IPS-18a (cell line): ENCODE measurements at regions not wholly inside any gene's neighbourhood (a gene's known extent, or its start where the extent isn't known, plus 50 kb on each side); places are given as distances from the start of the nearest gene placed in this dataset.

ENCODE experiments used
- H3K27ac ChIP-seq: one replicate; pipeline ENCODE4 v1.5.1; 2013; ENCODE audit warnings: low read length
- H3K27me3 ChIP-seq: one replicate; pipeline ENCODE4 v1.6.1; 2013; ENCODE audit warnings: mild to moderate bottlenecking, low read length; ENCODE audit not compliant: control insufficient read depth, insufficient read depth
- H3K36me3 ChIP-seq: one replicate; pipeline ENCODE4 v1.6.1; 2013; ENCODE audit warnings: low read depth, low read length; ENCODE audit not compliant: control insufficient read depth
- H3K4me1 ChIP-seq: one replicate; pipeline ENCODE4 v1.6.1; 2013; ENCODE audit warnings: low read depth, low read length; ENCODE audit not compliant: control insufficient read depth
- H3K4me3 ChIP-seq: one replicate; pipeline ENCODE4 v1.5.1; 2013; ENCODE audit warnings: low read length
- H3K9ac ChIP-seq: one replicate; pipeline ENCODE4 v1.6.1; 2013; ENCODE audit warnings: mild to moderate bottlenecking, low read length, moderate library complexity
- H3K9me3 ChIP-seq: one replicate; pipeline ENCODE4 v1.6.1; 2013; ENCODE audit warnings: low read depth, low read length; ENCODE audit not compliant: control insufficient read depth

DNA sequence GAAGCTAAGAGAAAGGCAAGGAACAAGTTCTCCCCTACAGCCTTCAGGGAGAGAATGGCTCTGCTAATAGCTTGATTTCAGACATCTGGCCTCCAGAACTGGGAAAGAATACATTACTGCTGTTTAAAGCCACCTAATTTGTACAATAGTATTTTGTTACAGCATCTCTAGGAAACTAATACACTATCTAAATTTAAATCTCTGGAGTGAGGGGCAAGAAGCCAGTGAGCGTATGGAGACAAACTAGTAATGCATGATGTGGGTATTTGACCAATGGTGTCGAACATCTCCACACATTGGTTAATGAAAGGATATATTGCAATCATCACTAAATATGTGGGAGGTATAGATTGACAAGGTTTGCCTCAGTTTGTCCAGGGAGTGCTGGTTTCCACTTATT lies 451.5 kb downstream of the EPM2A start:
- Histone ChIP-seq H3K36me3 (no peaks in the 10 kb centered on the region), H3K9ac (no peak overlapping the region), H3K4me3 (no peak overlapping the region), H3K27ac (no peak overlapping the region), H3K9me3 (no peaks in the 10 kb centered on the region), H3K4me1 (no peaks in the 10 kb centered on the region), H3K27me3 (no peaks in the 10 kb centered on the region)

DNA sequence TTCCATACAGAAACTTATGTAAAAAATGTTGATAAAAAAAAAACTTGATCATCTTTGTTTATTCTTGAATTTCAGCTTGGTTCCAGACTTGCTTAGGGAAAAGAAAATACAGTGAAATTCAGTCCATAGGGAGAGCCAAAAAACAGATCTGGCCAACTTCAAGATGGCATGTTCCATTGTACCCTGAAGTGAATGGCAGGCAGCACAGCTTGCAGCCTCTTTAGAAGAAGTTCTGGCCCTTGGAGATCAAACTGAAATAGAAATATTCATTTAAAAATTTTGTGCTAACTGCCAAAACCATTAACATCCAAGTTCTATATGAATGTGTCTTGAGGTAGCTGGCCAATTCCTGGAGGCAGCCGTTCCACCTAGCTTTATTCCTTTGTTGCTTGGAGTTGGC lies 448.4 kb downstream of the EPM2A start:
- no peak overlapping the region for H3K27ac ChIP-seq
- H3K27me3 ChIP-seq = no peaks in the 10 kb centered on the region
- H3K4me3 ChIP-seq = no peak overlapping the region
- H3K36me3 ChIP-seq = no peaks in the 10 kb centered on the region
- no peaks in the 10 kb centered on the region for H3K4me1 ChIP-seq
- no peak overlapping the region for H3K9ac ChIP-seq
- no peaks in the 10 kb centered on the region for H3K9me3 ChIP-seq

DNA sequence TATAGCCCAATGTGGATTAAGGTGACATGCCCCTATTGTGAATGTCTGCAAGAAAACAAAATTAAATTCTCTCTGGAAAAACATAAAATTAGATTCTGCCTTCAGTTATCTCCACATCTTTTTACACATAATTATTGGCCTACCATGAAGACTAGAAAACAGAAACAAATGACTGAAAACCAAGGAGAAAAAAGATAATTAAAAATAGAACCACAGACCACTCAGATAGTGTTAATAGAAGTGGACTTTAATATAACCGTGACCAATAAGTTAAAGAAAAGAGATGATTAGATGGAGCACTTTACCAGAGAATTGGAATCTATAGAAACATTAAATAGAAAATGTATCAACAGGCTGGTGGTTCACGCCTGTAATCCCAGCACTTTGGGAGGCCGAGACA lies 445.7 kb downstream of the EPM2A start:
- H3K27ac ChIP-seq = no peak overlapping the region
- no peaks in the 10 kb centered on the region for H3K36me3 ChIP-seq
- no peaks in the 10 kb centered on the region for H3K27me3 ChIP-seq
- no peak overlapping the region for H3K9ac ChIP-seq
- no peaks in the 10 kb centered on the region for H3K9me3 ChIP-seq
- no peak overlapping the region for H3K4me3 ChIP-seq
- H3K4me1 ChIP-seq = no peaks in the 10 kb centered on the region

DNA sequence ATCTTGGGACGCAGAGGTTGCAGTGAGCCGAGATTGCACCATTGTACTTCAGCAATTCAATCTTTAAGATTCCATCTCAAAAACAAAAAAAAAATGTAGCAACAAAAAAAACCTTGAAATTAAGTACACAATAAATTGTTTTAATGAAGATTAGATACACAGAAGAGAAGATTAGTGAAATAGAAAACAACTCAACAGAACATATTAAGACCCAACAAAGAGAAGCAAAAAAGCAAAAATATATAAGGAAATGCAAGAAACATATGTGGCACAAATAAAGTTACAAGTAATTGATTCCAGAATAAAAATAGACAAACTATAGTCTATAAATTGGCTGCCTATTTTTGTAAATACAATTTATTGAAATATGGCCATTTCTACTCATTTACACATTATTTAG lies 445.2 kb downstream of the EPM2A start:
- H3K9me3 ChIP-seq = no peaks in the 10 kb centered on the region

DNA sequence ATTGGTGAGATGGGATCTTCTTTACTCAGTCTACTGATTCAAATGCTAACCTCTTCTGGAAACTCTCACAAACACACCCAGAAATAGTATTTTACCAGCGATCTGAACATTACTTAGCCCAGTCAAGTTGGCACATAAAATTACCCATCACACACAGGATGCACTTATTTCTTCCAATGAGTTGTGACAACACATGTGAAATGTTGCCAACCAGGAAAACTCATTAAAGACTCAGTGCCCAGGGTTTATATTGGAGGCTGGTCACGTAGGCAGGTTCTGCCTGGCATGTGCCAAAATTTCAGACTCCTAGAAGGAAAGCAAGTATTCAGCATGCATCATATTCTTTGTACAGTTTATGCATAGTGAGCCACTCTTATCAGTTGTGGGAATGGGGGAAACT lies 443.3 kb downstream of the EPM2A start:
- Histone ChIP-seq H3K4me1 (peaks cover 6% of the 10 kb centered on the region), H3K27ac (no peak overlapping the region), H3K36me3 (no peaks in the 10 kb centered on the region), H3K9me3 (no peaks in the 10 kb centered on the region), H3K9ac (no peak overlapping the region), H3K4me3 (no peak overlapping the region), H3K27me3 (no peaks in the 10 kb centered on the region)

More for the DNA sequence above, 445.2 kb downstream of the EPM2A start:
- H3K4me3 ChIP-seq = no peak overlapping the region
- H3K4me1 ChIP-seq = no peaks in the 10 kb centered on the region
- no peak overlapping the region for H3K9ac ChIP-seq
- no peak overlapping the region for H3K27ac ChIP-seq
- no peaks in the 10 kb centered on the region for H3K27me3 ChIP-seq
- H3K36me3 ChIP-seq = no peaks in the 10 kb centered on the region

DNA sequence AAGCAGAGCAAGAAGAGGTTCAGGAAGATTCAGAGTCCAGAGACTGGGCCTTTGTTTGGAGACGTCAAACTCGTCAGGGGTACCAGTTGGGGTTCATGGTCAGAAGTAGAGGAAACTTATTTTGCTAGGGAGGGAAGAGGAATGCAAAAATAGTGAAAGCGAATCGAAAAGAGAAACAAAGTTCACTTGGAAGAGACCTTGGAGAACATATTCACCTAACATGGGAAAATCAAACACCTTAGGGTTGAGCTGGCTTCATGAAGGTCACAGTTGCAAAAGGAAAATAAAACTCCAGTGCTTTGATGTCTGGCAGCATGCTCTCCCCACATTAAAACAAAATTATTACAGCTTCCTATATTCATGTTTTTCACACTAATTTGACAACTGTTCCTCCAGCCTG lies 440.4 kb downstream of the EPM2A start:
- H3K9ac ChIP-seq = no peak overlapping the region
- H3K4me1 ChIP-seq = peaks cover 6% of the 10 kb centered on the region
- H3K27me3 ChIP-seq = no peaks in the 10 kb centered on the region
- H3K27ac ChIP-seq = no peak overlapping the region
- H3K4me3 ChIP-seq = no peak overlapping the region
- H3K36me3 ChIP-seq = no peaks in the 10 kb centered on the region
- H3K9me3 ChIP-seq = no peaks in the 10 kb centered on the region

DNA sequence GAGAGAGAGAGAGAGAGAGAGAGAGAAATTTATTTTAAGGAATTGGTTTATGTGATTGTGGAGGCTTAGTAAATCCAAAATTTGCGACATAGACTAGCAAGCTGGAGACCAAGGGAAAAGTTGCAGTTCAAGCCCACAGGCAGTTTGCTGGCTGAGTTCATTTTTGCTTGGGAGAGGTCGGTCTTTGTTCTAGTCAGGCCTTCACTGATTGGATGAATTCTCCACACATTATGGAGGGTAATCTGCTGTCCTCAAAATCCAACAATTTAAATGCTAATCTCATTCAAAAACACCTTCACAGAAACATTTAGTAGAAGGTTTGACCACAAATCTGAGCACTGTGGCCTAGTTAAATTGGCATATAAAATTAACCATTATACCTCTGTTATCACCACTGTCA lies 439.6 kb downstream of the EPM2A start:
- Histone ChIP-seq H3K4me1 (peaks cover 6% of the 10 kb centered on the region), H3K9ac (no peak overlapping the region), H3K4me3 (no peak overlapping the region), H3K9me3 (no peaks in the 10 kb centered on the region), H3K27me3 (no peaks in the 10 kb centered on the region), H3K36me3 (no peaks in the 10 kb centered on the region), H3K27ac (no peak overlapping the region)

DNA sequence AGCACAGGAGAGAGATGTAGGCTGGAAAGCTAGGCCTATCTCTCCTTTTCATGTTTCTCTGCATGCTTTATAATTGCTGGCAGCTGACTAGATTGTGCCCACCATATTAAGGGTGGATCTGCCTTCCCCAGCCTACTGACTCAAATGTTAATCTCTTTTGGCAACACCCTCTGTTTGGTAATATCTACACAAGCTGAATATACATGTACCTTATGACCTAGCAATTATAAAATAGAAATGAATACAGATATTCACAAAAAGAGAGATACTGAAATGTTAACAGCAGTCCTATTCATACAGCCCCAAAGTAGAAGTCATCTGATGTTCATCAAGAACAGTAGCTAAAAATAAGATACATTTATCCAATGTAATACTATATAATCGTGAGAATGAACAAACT lies 429.6 kb downstream of the EPM2A start:
- H3K4me3 ChIP-seq = no peak overlapping the region
- H3K4me1 ChIP-seq = no peaks in the 10 kb centered on the region
- no peak overlapping the region for H3K27ac ChIP-seq
- no peaks in the 10 kb centered on the region for H3K36me3 ChIP-seq
- H3K9me3 ChIP-seq = no peaks in the 10 kb centered on the region
- H3K9ac ChIP-seq = no peak overlapping the region
- no peaks in the 10 kb centered on the region for H3K27me3 ChIP-seq

DNA sequence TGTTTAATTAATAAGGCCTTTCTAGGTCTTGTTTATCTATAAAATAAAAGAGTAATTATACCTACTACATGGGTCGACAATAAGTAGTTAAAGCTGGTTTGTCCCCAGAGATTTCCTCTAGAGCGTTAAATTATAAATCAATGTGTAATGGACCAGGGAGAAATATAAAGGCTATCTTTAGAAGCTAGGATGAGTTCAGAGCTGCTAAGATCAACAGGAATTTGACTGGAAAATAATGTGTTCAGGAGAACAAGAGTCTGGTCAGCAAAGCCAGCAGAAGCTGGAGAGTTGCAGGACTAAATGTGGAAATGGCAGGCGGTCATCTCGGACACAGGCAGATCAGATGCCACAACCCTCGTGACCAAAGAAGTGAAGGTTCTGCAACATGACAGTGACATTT lies 428.8 kb downstream of the EPM2A start:
- no peaks in the 10 kb centered on the region for H3K4me1 ChIP-seq
- H3K27ac ChIP-seq = no peak overlapping the region
- H3K27me3 ChIP-seq = no peaks in the 10 kb centered on the region
- H3K9me3 ChIP-seq = no peaks in the 10 kb centered on the region
- no peak overlapping the region for H3K9ac ChIP-seq
- H3K36me3 ChIP-seq = no peaks in the 10 kb centered on the region
- H3K4me3 ChIP-seq = no peak overlapping the region

DNA sequence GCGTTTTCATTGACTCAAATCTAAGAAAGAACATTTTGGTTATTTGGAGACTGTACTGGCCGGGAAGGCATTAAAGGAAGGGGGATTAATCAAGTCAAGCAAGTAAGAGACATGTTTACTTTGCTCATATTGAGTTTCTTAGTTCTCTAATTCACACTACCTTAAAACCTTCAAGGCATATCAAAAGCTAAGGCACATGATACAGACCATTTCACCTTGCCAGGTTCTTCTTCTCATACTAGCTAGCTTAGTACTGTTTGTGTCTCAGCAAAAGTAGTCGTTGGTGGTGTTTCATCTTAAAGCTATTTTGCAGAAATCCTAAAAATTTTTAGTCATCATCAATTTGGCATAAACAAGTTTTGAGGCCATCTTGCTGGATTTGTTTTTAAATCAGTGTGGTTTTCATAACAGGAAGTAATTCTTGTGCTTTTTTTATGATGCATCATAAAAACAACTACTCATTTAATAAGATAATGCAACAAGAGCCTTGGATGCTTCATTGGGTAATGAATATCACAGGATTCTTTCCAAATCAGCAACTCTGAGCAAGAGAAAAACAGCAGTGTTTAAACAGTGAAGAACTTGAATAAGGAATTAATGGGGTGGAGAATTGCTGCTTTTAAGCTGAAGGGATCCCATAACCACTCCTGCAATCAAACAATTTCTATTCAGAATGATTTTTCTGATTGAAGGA lies 425.3 kb downstream of the EPM2A start:
- Histone ChIP-seq H3K27me3 (no peaks in the 10 kb centered on the region), H3K9ac (no peak overlapping the region), H3K4me1 (no peaks in the 10 kb centered on the region), H3K4me3 (no peak overlapping the region), H3K9me3 (no peaks in the 10 kb centered on the region), H3K36me3 (no peaks in the 10 kb centered on the region), H3K27ac (no peak overlapping the region)

DNA sequence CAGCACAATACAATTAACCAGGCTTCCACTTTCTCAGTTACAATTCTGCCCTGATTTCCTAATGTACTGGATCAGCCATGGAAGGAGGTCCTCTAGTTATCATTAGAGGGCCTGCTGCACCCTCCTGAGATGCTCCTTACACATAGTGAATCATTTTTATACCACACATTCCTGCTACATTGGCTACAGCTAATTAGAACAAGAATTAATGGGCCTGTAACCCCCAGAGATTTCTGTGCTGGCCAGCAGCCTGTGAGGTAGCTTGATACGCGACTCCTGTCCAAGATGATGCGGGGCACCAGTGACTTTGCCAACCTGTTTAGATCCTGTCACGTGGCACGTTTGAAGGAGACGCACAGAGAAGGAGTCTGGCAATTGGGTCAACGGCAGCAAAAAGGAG lies 422.8 kb downstream of the EPM2A start:
- Histone ChIP-seq H3K9ac (no peak overlapping the region), H3K27me3 (no peaks in the 10 kb centered on the region), H3K4me1 (no peaks in the 10 kb centered on the region), H3K27ac (no peak overlapping the region), H3K4me3 (no peak overlapping the region), H3K36me3 (no peaks in the 10 kb centered on the region), H3K9me3 (no peaks in the 10 kb centered on the region)

DNA sequence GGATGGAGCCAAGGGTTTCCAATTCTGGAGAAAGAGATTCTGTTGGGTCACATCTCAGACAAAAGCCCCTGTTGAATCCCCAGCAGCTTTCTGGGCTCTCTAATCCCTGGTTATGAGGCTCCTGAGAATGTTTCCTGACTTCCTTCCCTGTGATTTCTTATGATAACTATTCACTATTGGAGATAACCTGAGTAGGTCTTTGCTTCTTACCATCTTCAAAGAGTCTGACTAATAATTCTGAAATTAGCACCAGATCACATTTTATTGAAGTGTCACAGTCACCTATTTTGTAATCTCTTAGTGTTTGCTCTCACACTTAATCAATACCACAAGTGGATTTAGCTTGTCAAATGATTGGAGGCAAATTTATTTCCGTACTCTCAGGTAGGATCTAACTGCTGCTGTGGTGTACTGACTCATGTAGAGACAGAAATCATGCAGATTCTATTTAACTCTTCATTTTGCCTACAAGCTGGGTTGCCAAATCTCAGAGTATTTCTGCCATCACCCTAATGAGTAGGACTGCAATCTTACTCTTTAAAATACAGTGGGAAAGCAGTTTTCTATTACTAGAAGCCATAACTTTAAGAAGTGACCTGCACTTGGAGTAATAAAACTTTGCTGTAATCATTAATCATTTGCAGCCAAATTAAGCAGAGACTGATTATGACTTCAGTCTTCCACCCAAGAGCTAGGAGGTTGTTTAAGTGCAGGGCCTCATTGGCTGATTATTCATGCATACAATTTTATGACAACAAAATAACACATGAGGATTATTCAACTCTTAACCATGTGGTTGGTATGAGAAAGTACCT lies 422.1 kb downstream of the EPM2A start:
- H3K9me3 ChIP-seq = no peaks in the 10 kb centered on the region
- no peaks in the 10 kb centered on the region for H3K27me3 ChIP-seq
- H3K4me1 ChIP-seq = no peaks in the 10 kb centered on the region
- H3K27ac ChIP-seq = no peak overlapping the region
- H3K9ac ChIP-seq = no peak overlapping the region
- no peak overlapping the region for H3K4me3 ChIP-seq
- H3K36me3 ChIP-seq = no peaks in the 10 kb centered on the region
